CD4-positive, alpha-beta T cell (primary cell): ENCODE measurements at regions not wholly inside any gene's neighbourhood (a gene's known extent, or its start where the extent isn't known, plus 50 kb on each side); places are given as distances from the start of the nearest gene placed in this dataset.

Experiments used
- ATAC-seq: fragments of 200-7000 bp; cut with Tn5 transposase; one replicate; pipeline ENCODE4 v1.10.0; 2022; ENCODE audit warnings: mild to moderate bottlenecking; ENCODE audit not compliant: poor library complexity
- CTCF ChIA-PET: fragments of 350-600 bp; sonication (Branson Sonifier 250); formaldehyde crosslinking; loops from one replicate; lab custom pipeline; 2021; ENCODE audit warnings: antibody characterized with exemption, inconsistent platforms; lab: Charles Lee
- POLR2A ChIA-PET: fragments of 350-600 bp; sonication (Branson Sonifier 250); formaldehyde crosslinking; loops from one replicate; lab custom pipeline; 2021; ENCODE audit warnings: antibody characterized with exemption, inconsistent platforms; lab: Charles Lee
- DNase-seq, 14 experiments: peaks; one replicate each; pipeline ENCODE4 v3.0.0-alpha.2; 2013 to 2020; ENCODE audit warnings: mixed read lengths in 2 of 14
- H3K27ac ChIP-seq, 2 donors: one replicate each; pipeline versions ENCODE4 v1.5.1 to v1.7.0; 2013; ENCODE audit warnings: low read length in 2 of 2, low read depth in 1 of 2, mild to moderate bottlenecking in 1 of 2
- H3K27me3 ChIP-seq, 2 experiments: 1 replicate in 1 of 2; 2 replicates in 1 of 2; pipeline versions ENCODE4 v1.6.1 to v1.7.0; 2013; ENCODE audit warnings: low read length in 2 of 2, control low read depth in 1 of 2, mild to moderate bottlenecking in 1 of 2, moderate library complexity in 1 of 2; ENCODE audit not compliant: insufficient read depth in 2 of 2, control insufficient read depth in 1 of 2
- H3K36me3 ChIP-seq: one replicate; pipeline ENCODE4 v1.6.1; 2013; ENCODE audit warnings: low read length, control low read depth; ENCODE audit not compliant: insufficient read depth
- H3K4me1 ChIP-seq: one replicate; pipeline ENCODE4 v1.6.1; 2013; ENCODE audit warnings: low read length, control low read depth; ENCODE audit not compliant: insufficient read depth
- H3K4me3 ChIP-seq: one replicate; pipeline ENCODE4 v1.5.1; 2013; ENCODE audit warnings: mild to moderate bottlenecking, low read length, moderate library complexity
- H3K9me3 ChIP-seq, 2 experiments: 1 replicate in 1 of 2; 2 replicates in 1 of 2; pipeline versions ENCODE4 v1.6.1 to v1.7.0; 2013; ENCODE audit warnings: low read length in 2 of 2, mild to moderate bottlenecking in 2 of 2, control low read depth in 1 of 2, moderate library complexity in 1 of 2; ENCODE audit not compliant: control insufficient read depth in 1 of 2, insufficient read depth in 1 of 2
- H3K27ac Mint-ChIP-seq: one replicate; pipeline ENCODE4 v1.8.0; 2020; ENCODE audit warnings: mixed read lengths
- H3K27me3 Mint-ChIP-seq: one replicate; pipeline ENCODE4 v1.8.0; 2021; ENCODE audit warnings: mixed read lengths
- H3K36me3 Mint-ChIP-seq: one replicate; pipeline ENCODE4 v1.8.0; 2021; ENCODE audit warnings: low read depth, mixed read lengths
- H3K4me1 Mint-ChIP-seq: one replicate; pipeline ENCODE4 v1.8.0; 2021; ENCODE audit warnings: low read depth, mixed read lengths
- H3K4me3 Mint-ChIP-seq: one replicate; pipeline ENCODE4 v1.8.0; 2020; ENCODE audit warnings: mild to moderate bottlenecking, mixed read lengths
- H3K9me3 Mint-ChIP-seq: one replicate; pipeline ENCODE4 v1.8.0; 2020; ENCODE audit warnings: mixed read lengths
- CTCF ChIP-seq: fragments of 200-600 bp; IDR thresholded peaks from one replicate; pipeline ENCODE4 v1.8.0; 2022; ENCODE audit warnings: antibody characterized with exemption, mild to moderate bottlenecking
- intact Hi-C, 2 experiments: fragments of 100-400 bp; cut with DNase I in 1 of 2; cut with micrococcal nuclease in 1 of 2; formaldehyde crosslinking; loops; one replicate each; pipeline versions ENCODE4 v1.15.1 to v1.9.0; 2023 to 2025; cut with DNase I, micrococcal nuclease

DNA sequence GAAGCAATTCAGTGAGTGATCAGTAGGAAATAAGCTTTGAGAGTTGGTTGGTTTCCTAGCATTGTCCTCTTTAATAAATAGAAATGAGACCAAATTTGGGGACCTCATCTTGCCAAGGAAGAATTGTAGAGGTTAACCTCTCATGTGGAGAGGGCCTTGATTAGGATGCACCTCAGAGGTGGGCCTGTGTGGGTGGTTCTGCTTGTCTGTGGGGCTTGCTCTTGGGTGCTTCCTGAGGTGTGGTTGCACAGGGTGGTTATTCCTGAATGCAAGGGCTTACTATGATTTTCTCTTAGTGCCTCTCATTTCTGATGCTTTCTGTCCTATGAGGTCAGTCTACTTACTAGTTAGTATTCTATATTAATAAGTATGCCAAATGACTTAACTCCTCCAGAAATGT lies 89.6 kb upstream of the MGAT5 start:
- CTCF ChIA-PET, result no interaction called here

DNA sequence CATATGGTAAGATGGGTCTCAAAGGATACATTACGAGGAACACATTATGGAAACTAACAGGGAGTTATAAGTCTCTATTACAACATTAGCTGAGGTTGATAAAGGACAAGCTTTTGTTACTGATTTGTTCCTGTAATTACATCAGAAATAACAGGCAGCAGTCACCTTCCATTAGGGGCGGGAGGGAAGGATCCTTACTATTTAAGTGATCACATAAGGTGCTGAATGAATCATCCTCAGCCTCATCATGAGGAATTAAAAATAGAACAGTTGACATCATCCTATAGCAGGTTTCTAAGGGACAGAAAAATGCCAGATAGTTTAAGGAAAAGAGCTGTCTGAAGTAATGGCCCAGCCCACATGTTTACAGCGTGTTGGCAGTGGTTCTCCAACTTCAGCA lies 86.9 kb upstream of the MGAT5 start:
- no peak overlapping the region for H3K4me3 Mint-ChIP-seq
- ATAC-seq, result no peak
- no peaks in the 10 kb centered on the region for H3K36me3 Mint-ChIP-seq
- ChIA-PET CTCF (no interaction called here), POLR2A (interaction anchor here (0.8 kb wide), 1 partner anchor 45 kb away, joined by 3 read pairs; no protein-coding TSS in a partner anchor)
- DNase-seq, result no peak
- Histone ChIP-seq H3K27me3 (no peaks in the 10 kb centered on the region), H3K4me1 (peaks cover 42% of the 10 kb centered on the region), H3K27ac (no peak overlapping the region), H3K4me3 (no peak overlapping the region), H3K9me3 (no peaks in the 10 kb centered on the region), H3K36me3 (no peaks in the 10 kb centered on the region)
- H3K4me1 Mint-ChIP-seq, result peaks cover 96% of the 10 kb centered on the region
- H3K27ac Mint-ChIP-seq, result peak overlapping the region; percentile 28
- H3K27me3 Mint-ChIP-seq, result no peaks in the 10 kb centered on the region
- intact Hi-C loops, result no loop called here
- no peaks in the 10 kb centered on the region for H3K9me3 Mint-ChIP-seq
- TF ChIP-seq CTCF, result no peak

More for the DNA sequence above, 89.6 kb upstream of the MGAT5 start:
- Mint-ChIP-seq H3K4me3 (no peak overlapping the region), H3K9me3 (no peaks in the 10 kb centered on the region), H3K4me1 (peaks cover 97% of the 10 kb centered on the region), H3K27ac (no peak overlapping the region), H3K27me3 (no peaks in the 10 kb centered on the region), H3K36me3 (no peaks in the 10 kb centered on the region)
- Histone ChIP-seq H3K9me3 (no peaks in the 10 kb centered on the region), H3K27ac (no peak overlapping the region), H3K4me3 (no peak overlapping the region), H3K36me3 (no peaks in the 10 kb centered on the region), H3K4me1 (peaks cover 61% of the 10 kb centered on the region), H3K27me3 (no peaks in the 10 kb centered on the region)
- TF ChIP-seq CTCF, result no peak
- intact Hi-C loops, result loop anchor here in 1 of 2 experiments (5.0 kb wide), 1 partner anchor 37 kb away; no protein-coding TSS in a partner anchor
- POLR2A ChIA-PET, result interaction anchor here (0.7 kb wide), 1 partner anchor 14 kb away, joined by 3 read pairs; no protein-coding TSS in a partner anchor
- DNase-seq, result no peak
- no peak for ATAC-seq

DNA sequence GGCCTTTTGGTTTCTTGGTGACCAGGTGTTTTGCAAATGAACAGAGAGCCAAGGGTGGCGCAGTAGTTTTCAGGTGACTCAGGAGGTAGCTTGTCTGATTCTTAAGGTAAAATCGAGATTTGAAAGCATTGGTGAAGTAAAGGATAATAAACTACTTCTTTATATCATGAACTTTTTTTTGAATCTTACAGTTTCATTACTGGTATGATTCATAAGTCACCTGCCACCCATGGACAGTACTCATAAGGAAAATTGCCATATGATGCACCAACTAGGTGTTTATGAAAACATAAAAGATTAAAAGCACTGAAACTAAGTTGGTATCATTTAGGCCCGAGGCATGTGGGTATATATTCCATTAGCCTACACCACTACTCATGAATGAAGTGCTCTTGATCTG lies 84.1 kb upstream of the MGAT5 start:
- Mint-ChIP-seq H3K27ac (peak overlapping the region; percentile 84), H3K4me1 (peaks cover 94% of the 10 kb centered on the region)

More for the DNA sequence above, 84.1 kb upstream of the MGAT5 start:
- H3K4me3 Mint-ChIP-seq, result peak overlapping the region; percentile 57
- H3K9me3 Mint-ChIP-seq, result no peaks in the 10 kb centered on the region
- TF ChIP-seq CTCF, result no peak
- Histone ChIP-seq H3K4me3 (no peak overlapping the region), H3K36me3 (no peaks in the 10 kb centered on the region), H3K27me3 (no peaks in the 10 kb centered on the region), H3K9me3 (no peaks in the 10 kb centered on the region), H3K4me1 (peaks cover 40% of the 10 kb centered on the region), H3K27ac (no peak overlapping the region)
- ATAC-seq (peak; percentile 35), DNase-seq (no peak)
- no peaks in the 10 kb centered on the region for H3K27me3 Mint-ChIP-seq
- H3K36me3 Mint-ChIP-seq, result peaks cover 9% of the 10 kb centered on the region
- intact Hi-C loops, result loop anchor here in 1 of 2 experiments (5.0 kb wide), 1 partner anchor 32 kb away; no protein-coding TSS in a partner anchor
- CTCF ChIA-PET, result interaction anchor here (0.7 to 1.2 kb wide), 2 partner anchors 51 to 103 kb away, joined by 3 to 4 read pairs; no protein-coding TSS in a partner anchor
- POLR2A ChIA-PET, result interaction anchor here (0.6 kb wide), 1 partner anchor 20 kb away, joined by 3 read pairs; no protein-coding TSS in a partner anchor
